ENCODE measurements at regions not wholly inside any gene's neighbourhood (a gene's known extent, or its start where the extent isn't known, plus 50 kb on each side); places are given as distances from the start of the nearest gene placed in this dataset.

GRCh38 chr12:107364875-107365518 is 271.6 kb upstream of the CRY1 start:
- Mint-ChIP-seq H3K27ac (no peak overlapping the region), H3K9me3 (no peaks in the 10 kb centered on the region), H3K36me3 (ENCODE audit: low read depth) (no peaks in the 10 kb centered on the region), H3K4me1 (no peaks in the 10 kb centered on the region), H3K27me3 (ENCODE audit: low read depth) (peaks cover 4% of the 10 kb centered on the region), H3K4me3 (no peak overlapping the region)
- TF ChIP-seq, protein P1, sequence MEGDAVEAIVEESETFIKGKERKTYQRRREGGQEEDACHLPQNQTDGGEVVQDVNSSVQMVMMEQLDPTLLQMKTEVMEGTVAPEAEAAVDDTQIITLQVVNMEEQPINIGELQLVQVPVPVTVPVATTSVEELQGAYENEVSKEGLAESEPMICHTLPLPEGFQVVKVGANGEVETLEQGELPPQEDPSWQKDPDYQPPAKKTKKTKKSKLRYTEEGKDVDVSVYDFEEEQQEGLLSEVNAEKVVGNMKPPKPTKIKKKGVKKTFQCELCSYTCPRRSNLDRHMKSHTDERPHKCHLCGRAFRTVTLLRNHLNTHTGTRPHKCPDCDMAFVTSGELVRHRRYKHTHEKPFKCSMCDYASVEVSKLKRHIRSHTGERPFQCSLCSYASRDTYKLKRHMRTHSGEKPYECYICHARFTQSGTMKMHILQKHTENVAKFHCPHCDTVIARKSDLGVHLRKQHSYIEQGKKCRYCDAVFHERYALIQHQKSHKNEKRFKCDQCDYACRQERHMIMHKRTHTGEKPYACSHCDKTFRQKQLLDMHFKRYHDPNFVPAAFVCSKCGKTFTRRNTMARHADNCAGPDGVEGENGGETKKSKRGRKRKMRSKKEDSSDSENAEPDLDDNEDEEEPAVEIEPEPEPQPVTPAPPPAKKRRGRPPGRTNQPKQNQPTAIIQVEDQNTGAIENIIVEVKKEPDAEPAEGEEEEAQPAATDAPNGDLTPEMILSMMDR (IDR thresholded peaks at IDR 0.05; ENCODE audit: unreplicated experiment in 3 of 3), result no peak

- H3K4me3 Mint-ChIP-seq, result no peak overlapping the region
- H3K27ac Mint-ChIP-seq, result no peak overlapping the region
- no peaks in the 10 kb centered on the region for H3K4me1 Mint-ChIP-seq
- TF ChIP-seq, protein P1 (IDR thresholded peaks at IDR 0.05; ENCODE audit: unreplicated experiment in 3 of 3), result no peak
- H3K9me3 Mint-ChIP-seq, result no peaks in the 10 kb centered on the region
- no peaks in the 10 kb centered on the region for H3K36me3 Mint-ChIP-seq (ENCODE audit: low read depth)
- H3K27me3 Mint-ChIP-seq (ENCODE audit: low read depth), result peaks cover 4% of the 10 kb centered on the region
Observed at GRCh38 chr12:107365703-107366102, 272.4 kb upstream of the CRY1 start.

GRCh38 chr12:107366322-107366721 is 273.0 kb upstream of the CRY1 start:
- Mint-ChIP-seq H3K4me1 (no peaks in the 10 kb centered on the region), H3K27me3 (ENCODE audit: low read depth) (peaks cover 9% of the 10 kb centered on the region), H3K4me3 (no peak overlapping the region), H3K27ac (no peak overlapping the region), H3K36me3 (ENCODE audit: low read depth) (no peaks in the 10 kb centered on the region), H3K9me3 (no peaks in the 10 kb centered on the region)
- TF ChIP-seq, protein P1 (IDR thresholded peaks at IDR 0.05; ENCODE audit: unreplicated experiment in 3 of 3), result no peak

GRCh38 chr12:107368586-107368985 is 275.2 kb upstream of the CRY1 start:
- H3K4me1 Mint-ChIP-seq, result no peaks in the 10 kb centered on the region
- H3K36me3 Mint-ChIP-seq (ENCODE audit: low read depth), result no peaks in the 10 kb centered on the region
- no peaks in the 10 kb centered on the region for H3K9me3 Mint-ChIP-seq
- H3K27ac Mint-ChIP-seq, result no peak overlapping the region
- no peak overlapping the region for H3K4me3 Mint-ChIP-seq
- TF ChIP-seq, protein P1 (IDR thresholded peaks at IDR 0.05; ENCODE audit: unreplicated experiment in 3 of 3), result no peak
- peaks cover 9% of the 10 kb centered on the region for H3K27me3 Mint-ChIP-seq (ENCODE audit: low read depth)

DNA sequence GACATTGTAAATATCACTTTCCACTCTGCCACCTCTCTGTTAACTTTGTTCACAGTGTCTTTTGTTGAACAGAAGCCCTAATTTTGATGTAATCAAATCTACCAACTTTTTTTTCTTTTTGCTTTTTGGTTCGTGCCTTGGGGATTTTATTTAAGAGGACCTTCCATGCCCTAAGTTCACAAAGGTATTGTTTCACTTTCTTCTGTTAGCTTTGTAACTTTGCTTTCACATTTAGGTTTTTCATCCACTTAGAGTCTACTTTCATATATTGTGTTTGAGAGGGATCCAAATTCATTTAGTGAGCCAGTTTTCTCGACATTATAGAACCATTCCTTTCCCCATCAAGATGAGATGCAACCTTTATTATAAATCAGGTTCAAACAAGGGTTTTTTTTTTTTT is 275.7 kb upstream of the CRY1 start:
- Mint-ChIP-seq H3K4me3 (no peak overlapping the region), H3K36me3 (ENCODE audit: low read depth) (no peaks in the 10 kb centered on the region), H3K9me3 (no peaks in the 10 kb centered on the region), H3K27ac (no peak overlapping the region), H3K4me1 (no peaks in the 10 kb centered on the region), H3K27me3 (ENCODE audit: low read depth) (peaks cover 9% of the 10 kb centered on the region)
- TF ChIP-seq, protein P1 (IDR thresholded peaks at IDR 0.05; ENCODE audit: unreplicated experiment in 3 of 3), result no peak

DNA sequence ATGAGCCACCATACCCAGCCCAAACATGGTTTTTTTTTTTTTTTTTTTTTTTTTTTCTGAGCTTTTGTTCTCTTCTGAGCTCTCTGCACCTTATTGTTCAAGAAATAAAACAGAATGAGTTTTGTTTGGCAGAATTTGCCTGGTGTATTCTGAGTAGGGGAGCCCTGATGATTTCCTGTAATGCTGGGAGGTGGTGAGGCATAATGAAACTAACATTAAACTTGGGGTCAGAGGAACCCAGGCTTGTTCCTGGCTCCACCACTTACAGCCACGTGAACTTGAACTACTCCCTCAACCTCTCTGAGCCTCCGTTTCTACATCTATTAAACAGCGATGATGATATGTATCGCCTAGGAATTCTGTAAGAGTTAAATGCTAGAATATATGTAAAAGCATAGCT is 276.3 kb upstream of the CRY1 start:
- TF ChIP-seq, protein P1 (IDR thresholded peaks at IDR 0.05; ENCODE audit: unreplicated experiment in 3 of 3), result no peak
- Mint-ChIP-seq H3K27me3 (ENCODE audit: low read depth) (peaks cover 8% of the 10 kb centered on the region), H3K36me3 (ENCODE audit: low read depth) (no peaks in the 10 kb centered on the region), H3K4me3 (no peak overlapping the region), H3K9me3 (no peaks in the 10 kb centered on the region), H3K4me1 (peaks cover 6% of the 10 kb centered on the region), H3K27ac (no peak overlapping the region)
